ENCODE measurements at regions not wholly inside any gene's neighbourhood (a gene's known extent, or its start where the extent isn't known, plus 50 kb on each side); places are given as distances from the start of the nearest gene placed in this dataset.

GRCh38 chr20:11059659-11060058 is 385.9 kb upstream of the JAG1 start:
- ATAC-seq (ENCODE audit: low read depth) (no peak), DNase-seq (no peak)
- Mint-ChIP-seq H3K9me3 (peaks cover 3% of the 10 kb centered on the region), H3K4me3 (no peak overlapping the region), H3K4me1 (no peaks in the 10 kb centered on the region), H3K36me3 (ENCODE audit: low read depth) (no peaks in the 10 kb centered on the region), H3K27ac (no peak overlapping the region), H3K27me3 (no peaks in the 10 kb centered on the region)
- ChIA-PET POLR2A (no interaction called here), CTCF (no interaction called here)
- TF ChIP-seq CTCF (IDR thresholded peaks at IDR 0.05): no peak
- intact Hi-C loops (cut with micrococcal nuclease): no loop called here

- DNase-seq: no peak
- peaks cover 3% of the 10 kb centered on the region for H3K9me3 Mint-ChIP-seq
- ChIA-PET CTCF (no interaction called here), POLR2A (no interaction called here)
- TF ChIP-seq CTCF (IDR thresholded peaks at IDR 0.05): no peak
- H3K36me3 Mint-ChIP-seq (ENCODE audit: low read depth): no peaks in the 10 kb centered on the region
- H3K4me3 Mint-ChIP-seq: no peak overlapping the region
- H3K27me3 Mint-ChIP-seq: no peaks in the 10 kb centered on the region
- no peak overlapping the region for H3K27ac Mint-ChIP-seq
- intact Hi-C loops (cut with micrococcal nuclease): no loop called here
- no peaks in the 10 kb centered on the region for H3K4me1 Mint-ChIP-seq
- no peak for ATAC-seq (ENCODE audit: low read depth)
These were observed 386.8 kb upstream of the JAG1 start for GRCh38 chr20:11060423-11061185.

- no peaks in the 10 kb centered on the region for H3K4me1 Mint-ChIP-seq
- no peak for TF ChIP-seq CTCF (IDR thresholded peaks at IDR 0.05)
These were observed 389.6 kb upstream of the JAG1 start for GRCh38 chr20:11063444-11063843.

GRCh38 chr20:11064946-11065345 is 391.1 kb upstream of the JAG1 start:
- intact Hi-C loops (cut with micrococcal nuclease): no loop called here
- Mint-ChIP-seq H3K36me3 (ENCODE audit: low read depth) (no peaks in the 10 kb centered on the region), H3K9me3 (no peaks in the 10 kb centered on the region), H3K4me3 (no peak overlapping the region), H3K27ac (no peak overlapping the region), H3K27me3 (no peaks in the 10 kb centered on the region), H3K4me1 (no peaks in the 10 kb centered on the region)
- ChIA-PET CTCF (no interaction called here), POLR2A (no interaction called here)
- ATAC-seq (ENCODE audit: low read depth): no peak
- DNase-seq: no peak
- TF ChIP-seq CTCF (IDR thresholded peaks at IDR 0.05): no peak

More at GRCh38 chr20:11063444-11063843, 389.6 kb upstream of the JAG1 start:
- Mint-ChIP-seq H3K27ac (no peak overlapping the region), H3K9me3 (peaks cover 3% of the 10 kb centered on the region), H3K4me3 (no peak overlapping the region), H3K36me3 (ENCODE audit: low read depth) (no peaks in the 10 kb centered on the region), H3K27me3 (no peaks in the 10 kb centered on the region)
- CTCF ChIA-PET: no interaction called here
- POLR2A ChIA-PET: no interaction called here
- ATAC-seq (ENCODE audit: low read depth) (no peak), DNase-seq (no peak)
- intact Hi-C loops (cut with micrococcal nuclease): no loop called here

- no peaks in the 10 kb centered on the region for H3K4me1 Mint-ChIP-seq
- TF ChIP-seq CTCF (IDR thresholded peaks at IDR 0.05): no peak
- no peak for DNase-seq
- H3K27ac Mint-ChIP-seq: no peak overlapping the region
- no peak for ATAC-seq (ENCODE audit: low read depth)
- no peak overlapping the region for H3K4me3 Mint-ChIP-seq
- CTCF ChIA-PET: no interaction called here
- H3K27me3 Mint-ChIP-seq: no peaks in the 10 kb centered on the region
- POLR2A ChIA-PET: no interaction called here
- intact Hi-C loops (cut with micrococcal nuclease): no loop called here
- H3K9me3 Mint-ChIP-seq: peaks cover 6% of the 10 kb centered on the region
- H3K36me3 Mint-ChIP-seq (ENCODE audit: low read depth): no peaks in the 10 kb centered on the region
These were observed 393.6 kb upstream of the JAG1 start for GRCh38 chr20:11067359-11067758.

All from activated B cell treated with CpG ODN at 0.5 μM for 24 hours (primary cell).